HepG2 (cell line): ENCODE measurements at regions not wholly inside any gene's neighbourhood (a gene's known extent, or its start where the extent isn't known, plus 50 kb on each side); places are given as distances from the start of the nearest gene placed in this dataset.

ENCODE experiments used
- ATAC-seq: fragments of 200-7000 bp; cut with Tn5 transposase; 3 replicates; pipeline ENCODE4 v1.9.1; 2020; ENCODE audit warnings: mild to moderate bottlenecking, moderate library complexity
- BruUV-seq: library from RNA; stranded (reverse); fragments of 400-500 nt; replicated peaks from 2 replicates; lab custom pipeline; 2021; lab: Mats Ljungman, UMichigan
- CTCF ChIA-PET: fragments of 300-600 bp; formaldehyde crosslinking; extraction: SDS; loops from one replicate; lab custom pipeline; 2021; ENCODE audit warnings: low total read pairs, inconsistent platforms, low intra/inter-chr PET ratio; lab: Yijun Ruan, JAX
- POLR2A ChIA-PET: fragments of 350-600 bp; sonication (Branson Sonifier 250); formaldehyde crosslinking; loops from one replicate; lab custom pipeline; 2020; ENCODE audit warnings: antibody characterized with exemption, inconsistent platforms; lab: Yijun Ruan, JAX
- DNase-seq: peaks from one replicate; pipeline ENCODE4 v3.0.0-alpha.2; 2015; ENCODE audit warnings: low spot score
- FAIRE-seq: peaks from 3 replicates; lab custom pipeline; 2011; peaks lifted over from hg19 to GRCh38; lab: Jason Lieb, UNC
- H2AFZ ChIP-seq: one replicate; pipeline ENCODE4 v1.6.1; 2011; ENCODE audit warnings: low read length, inconsistent platforms
- H3K27ac ChIP-seq: fragments of 300-600 bp; 3 replicates; pipeline ENCODE4 v1.8.0; 2011; ENCODE audit warnings: mixed run types, mild to moderate bottlenecking, mixed read lengths, low read length, inconsistent platforms; ENCODE audit not compliant: insufficient read depth; ENCODE audit errors: extremely low read length
- H3K27me3 ChIP-seq, 2 experiments: fragments of 200-600 bp in 1 of 2; 2 replicates in 1 of 2; 3 replicates in 1 of 2; pipeline versions ENCODE4 v1.6.0 to v1.8.0; 2011; ENCODE audit warnings: low read length in 2 of 2, mild to moderate bottlenecking in 2 of 2, moderate library complexity in 2 of 2, inconsistent platforms in 1 of 2; ENCODE audit not compliant: insufficient read depth in 2 of 2, control insufficient read depth in 1 of 2
- H3K36me3 ChIP-seq, 2 experiments: fragments of 200-600 bp in 1 of 2; replicated peaks in 1 of 2; 2 replicates in 1 of 2; 3 replicates in 1 of 2; pipeline versions ENCODE4 v1.5.1 to v1.8.0; 2011; ENCODE audit warnings: low read length in 2 of 2, inconsistent platforms in 1 of 2; ENCODE audit not compliant: insufficient read depth in 2 of 2, control insufficient read depth in 1 of 2
- H3K4me1 ChIP-seq: 2 replicates; pipeline ENCODE4 v1.5.1; 2012; ENCODE audit warnings: low read length, inconsistent platforms; ENCODE audit not compliant: insufficient read depth
- H3K4me2 ChIP-seq: 2 replicates; pipeline ENCODE4 v1.6.0; 2011; ENCODE audit warnings: low read depth, low read length, inconsistent platforms
- H3K4me3 ChIP-seq, 3 experiments: fragments of 200-600 bp in 1 of 3; sonication (generic), shearing (Covaris generic) in 1 of 3; replicated peaks in 1 of 3; 2 replicates each; pipeline ENCODE4 v1.5.1; 2011 to 2016; ENCODE audit warnings: low read length in 3 of 3, inconsistent platforms in 2 of 3, low read depth in 2 of 3, mild to moderate bottlenecking in 2 of 3, control low read depth in 1 of 3, mixed read lengths in 1 of 3; ENCODE audit not compliant: insufficient read depth in 1 of 3
- H3K79me2 ChIP-seq: one replicate; pipeline ENCODE4 v1.6.1; 2011; ENCODE audit warnings: low read length, inconsistent platforms; ENCODE audit not compliant: insufficient read depth
- H3K9ac ChIP-seq: 2 replicates; pipeline ENCODE4 v1.6.0; 2011; ENCODE audit warnings: mild to moderate bottlenecking, low read depth, low read length, inconsistent platforms; ENCODE audit not compliant: insufficient read depth
- H3K9me3 ChIP-seq: 2 replicates; pipeline ENCODE4 v1.5.1; 2012; ENCODE audit warnings: mild to moderate bottlenecking, low read length
- H4K20me1 ChIP-seq: 2 replicates; pipeline ENCODE4 v1.6.0; 2011; ENCODE audit warnings: inconsistent platforms, mild to moderate bottlenecking, low read length, moderate library complexity; ENCODE audit not compliant: insufficient read depth
- ATM ChIP-seq: fragments of 450-650 bp; IDR thresholded peaks from 2 replicates; pipeline ENCODE4 v1.7.1; 2017; ENCODE audit warnings: mild to moderate bottlenecking, borderline replicate concordance
- CHD2 ChIP-seq: IDR thresholded peaks from 2 replicates; pipeline ENCODE4 v1.6.1; 2011; ENCODE audit warnings: low read depth, low read length, improper control_type of control experiment
- GABPB1 ChIP-seq: IDR thresholded peaks from 2 replicates; pipeline ENCODE4 v1.6.1; 2016; ENCODE audit warnings: mild to moderate bottlenecking, missing genetic modification reagents, moderate library complexity, missing compliant biosample characterization
- NFE2 ChIP-seq: sonication (generic); formaldehyde crosslinking; IDR thresholded peaks from 2 replicates; pipeline ENCODE4 v1.4.0; 2020; ENCODE audit warnings: missing genetic modification reagents
- PAF1 ChIP-seq: IDR thresholded peaks from 2 replicates; pipeline ENCODE4 v1.6.1; 2016; ENCODE audit warnings: missing genetic modification reagents, missing compliant biosample characterization
- POLR2AphosphoS5 ChIP-seq: IDR thresholded peaks from 2 replicates; pipeline ENCODE4 v1.6.1; 2012; ENCODE audit warnings: low read depth, low read length
- PPARG ChIP-seq: conservative IDR thresholded peaks from 2 replicates; pipeline ENCODE4 v1.6.1; 2016; ENCODE audit warnings: missing biosample characterization, missing genetic modification reagents
- SIX1 ChIP-seq: sonication (generic); formaldehyde crosslinking; IDR thresholded peaks from 2 replicates; pipeline ENCODE4 v1.4.0; 2020; ENCODE audit warnings: missing genetic modification reagents, borderline replicate concordance
- TRIM24 ChIP-seq: sonication (generic); formaldehyde crosslinking; IDR thresholded peaks from 2 replicates; pipeline ENCODE4 v1.8.0; 2022; ENCODE audit warnings: mild to moderate bottlenecking, missing genetic modification reagents
- ZNF350 ChIP-seq: sonication (generic); formaldehyde crosslinking; IDR thresholded peaks from 2 replicates; pipeline ENCODE4 v1.4.0; 2020; ENCODE audit warnings: mild to moderate bottlenecking, low read depth, missing genetic modification reagents, borderline replicate concordance
- ZNF724P ChIP-seq: sonication (generic); formaldehyde crosslinking; IDR thresholded peaks from 2 replicates; pipeline ENCODE4 v1.8.0; 2022; ENCODE audit warnings: missing genetic modification reagents, borderline replicate concordance
- WGBS: methylation state at CpG from one replicate; pipeline ENCODE4 v1.1.6; 2017; ENCODE audit warnings: low lambda C conversion rate; 5-methylcytosine and 5-hydroxymethylcytosine counted together
- in situ Hi-C: cut with HindIII; loops from 2 replicates; pipeline ENCODE4 v1.10.0; 2017; ENCODE audit warnings: low pct_unique_long_range_greater_than_20kb; ENCODE audit not compliant: extremely low pct_ligation_motif_present
- intact Hi-C: fragments of 100-400 bp; cut with micrococcal nuclease; formaldehyde crosslinking; loops from one replicate; pipeline ENCODE4 v1.10.0; 2022; ENCODE audit not compliant: unreplicated experiment
- TF ChIP-seq, protein P1 (sequence below): sonication (generic); formaldehyde crosslinking; IDR thresholded peaks from 2 replicates; pipeline ENCODE4; 2020; ENCODE audit warnings: missing genetic modification reagents, mild to moderate bottlenecking, borderline replicate concordance
- TF ChIP-seq, protein P2 (sequence below): fragments of 450-650 bp; IDR thresholded peaks from 2 replicates; pipeline ENCODE4 v1.6.1; 2017; ENCODE audit warnings: mild to moderate bottlenecking
- TF ChIP-seq, protein P3 (sequence below): sonication (generic); formaldehyde crosslinking; IDR thresholded peaks from 2 replicates; pipeline ENCODE4 v1.8.1; 2023; ENCODE audit warnings: mild to moderate bottlenecking, missing genetic modification reagents, borderline replicate concordance
- TF ChIP-seq, protein P4 (sequence below): sonication (generic); IDR thresholded peaks from 2 replicates; pipeline ENCODE4 v1.6.1; 2016; ENCODE audit warnings: low read depth, borderline replicate concordance

DNA sequence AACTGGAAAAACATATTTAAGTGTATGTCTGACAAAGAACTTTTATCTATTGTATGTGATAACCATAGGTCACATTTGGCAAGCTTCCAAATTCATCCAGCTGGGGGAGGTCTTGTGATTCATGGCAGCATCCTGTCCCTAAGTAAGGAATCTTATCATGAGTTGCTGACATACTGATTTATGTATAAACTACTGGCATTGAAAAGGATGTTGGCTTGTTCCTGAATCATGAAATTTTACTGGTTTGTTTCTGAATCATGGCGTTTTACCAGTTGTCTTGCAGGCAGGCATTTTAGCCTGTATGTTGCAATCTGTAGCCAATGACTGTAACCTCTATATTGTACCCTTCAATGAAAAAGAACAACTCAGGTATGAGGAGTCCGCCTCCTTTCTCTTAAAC is 244.8 kb downstream of the IPO8 start:
- ATAC-seq (no peak), FAIRE-seq (no peak), DNase-seq (no peak)
- no peaks in the 10 kb centered on the region for H4K20me1 ChIP-seq
- no peak overlapping the region for H3K27ac ChIP-seq
- no peaks in the 10 kb centered on the region for H3K79me2 ChIP-seq
- 25% methylated on average over 2 of the region's 2 CpGs for WGBS
- no peak overlapping the region for H3K4me2 ChIP-seq
- H3K9me3 ChIP-seq: peaks cover 16% of the 10 kb centered on the region
- POLR2A ChIA-PET: no interaction called here
- no peak overlapping the region for H3K4me3 ChIP-seq
- no peak overlapping the region for H3K9ac ChIP-seq
- in situ Hi-C loops: no loop called here
- TF ChIP-seq, protein P1, sequence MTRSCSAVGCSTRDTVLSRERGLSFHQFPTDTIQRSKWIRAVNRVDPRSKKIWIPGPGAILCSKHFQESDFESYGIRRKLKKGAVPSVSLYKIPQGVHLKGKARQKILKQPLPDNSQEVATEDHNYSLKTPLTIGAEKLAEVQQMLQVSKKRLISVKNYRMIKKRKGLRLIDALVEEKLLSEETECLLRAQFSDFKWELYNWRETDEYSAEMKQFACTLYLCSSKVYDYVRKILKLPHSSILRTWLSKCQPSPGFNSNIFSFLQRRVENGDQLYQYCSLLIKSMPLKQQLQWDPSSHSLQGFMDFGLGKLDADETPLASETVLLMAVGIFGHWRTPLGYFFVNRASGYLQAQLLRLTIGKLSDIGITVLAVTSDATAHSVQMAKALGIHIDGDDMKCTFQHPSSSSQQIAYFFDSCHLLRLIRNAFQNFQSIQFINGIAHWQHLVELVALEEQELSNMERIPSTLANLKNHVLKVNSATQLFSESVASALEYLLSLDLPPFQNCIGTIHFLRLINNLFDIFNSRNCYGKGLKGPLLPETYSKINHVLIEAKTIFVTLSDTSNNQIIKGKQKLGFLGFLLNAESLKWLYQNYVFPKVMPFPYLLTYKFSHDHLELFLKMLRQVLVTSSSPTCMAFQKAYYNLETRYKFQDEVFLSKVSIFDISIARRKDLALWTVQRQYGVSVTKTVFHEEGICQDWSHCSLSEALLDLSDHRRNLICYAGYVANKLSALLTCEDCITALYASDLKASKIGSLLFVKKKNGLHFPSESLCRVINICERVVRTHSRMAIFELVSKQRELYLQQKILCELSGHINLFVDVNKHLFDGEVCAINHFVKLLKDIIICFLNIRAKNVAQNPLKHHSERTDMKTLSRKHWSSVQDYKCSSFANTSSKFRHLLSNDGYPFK (CRISPR knock-in tag): no peak
- TF ChIP-seq PAF1 (CRISPR knock-in tag): no peak
- no peak for TF ChIP-seq GABPB1
- TF ChIP-seq CHD2: no peak
- no peak for TF ChIP-seq SIX1 (CRISPR knock-in tag)
- TF ChIP-seq, protein P2, sequence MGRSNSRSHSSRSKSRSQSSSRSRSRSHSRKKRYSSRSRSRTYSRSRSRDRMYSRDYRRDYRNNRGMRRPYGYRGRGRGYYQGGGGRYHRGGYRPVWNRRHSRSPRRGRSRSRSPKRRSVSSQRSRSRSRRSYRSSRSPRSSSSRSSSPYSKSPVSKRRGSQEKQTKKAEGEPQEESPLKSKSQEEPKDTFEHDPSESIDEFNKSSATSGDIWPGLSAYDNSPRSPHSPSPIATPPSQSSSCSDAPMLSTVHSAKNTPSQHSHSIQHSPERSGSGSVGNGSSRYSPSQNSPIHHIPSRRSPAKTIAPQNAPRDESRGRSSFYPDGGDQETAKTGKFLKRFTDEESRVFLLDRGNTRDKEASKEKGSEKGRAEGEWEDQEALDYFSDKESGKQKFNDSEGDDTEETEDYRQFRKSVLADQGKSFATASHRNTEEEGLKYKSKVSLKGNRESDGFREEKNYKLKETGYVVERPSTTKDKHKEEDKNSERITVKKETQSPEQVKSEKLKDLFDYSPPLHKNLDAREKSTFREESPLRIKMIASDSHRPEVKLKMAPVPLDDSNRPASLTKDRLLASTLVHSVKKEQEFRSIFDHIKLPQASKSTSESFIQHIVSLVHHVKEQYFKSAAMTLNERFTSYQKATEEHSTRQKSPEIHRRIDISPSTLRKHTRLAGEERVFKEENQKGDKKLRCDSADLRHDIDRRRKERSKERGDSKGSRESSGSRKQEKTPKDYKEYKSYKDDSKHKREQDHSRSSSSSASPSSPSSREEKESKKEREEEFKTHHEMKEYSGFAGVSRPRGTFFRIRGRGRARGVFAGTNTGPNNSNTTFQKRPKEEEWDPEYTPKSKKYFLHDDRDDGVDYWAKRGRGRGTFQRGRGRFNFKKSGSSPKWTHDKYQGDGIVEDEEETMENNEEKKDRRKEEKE: no peak
- no peak for TF ChIP-seq ATM
- TF ChIP-seq, protein P3, sequence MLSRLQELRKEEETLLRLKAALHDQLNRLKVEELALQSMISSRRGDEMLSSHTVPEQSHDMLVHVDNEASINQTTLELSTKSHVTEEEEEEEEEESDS (CRISPR knock-in tag): no peak
- no peak for TF ChIP-seq TRIM24 (CRISPR knock-in tag)
- no peak for TF ChIP-seq ZNF350 (CRISPR knock-in tag)
- TF ChIP-seq, protein P4, sequence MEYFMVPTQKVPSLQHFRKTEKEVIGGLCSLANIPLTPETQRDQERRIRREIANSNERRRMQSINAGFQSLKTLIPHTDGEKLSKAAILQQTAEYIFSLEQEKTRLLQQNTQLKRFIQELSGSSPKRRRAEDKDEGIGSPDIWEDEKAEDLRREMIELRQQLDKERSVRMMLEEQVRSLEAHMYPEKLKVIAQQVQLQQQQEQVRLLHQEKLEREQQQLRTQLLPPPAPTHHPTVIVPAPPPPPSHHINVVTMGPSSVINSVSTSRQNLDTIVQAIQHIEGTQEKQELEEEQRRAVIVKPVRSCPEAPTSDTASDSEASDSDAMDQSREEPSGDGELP: no peak
- TF ChIP-seq ZNF724P (CRISPR knock-in tag): no peak
- no peak for TF ChIP-seq PPARG (CRISPR knock-in tag)
- TF ChIP-seq POLR2AphosphoS5: no peak
- no peak for TF ChIP-seq NFE2 (CRISPR knock-in tag)
- TF ChIP-seq, all 625 proteins: peak for 0
- Histone ChIP-seq H3K27me3 (no peaks in the 10 kb centered on the region; a peak in 1 of 5 replicates), H3K4me1 (no peaks in the 10 kb centered on the region), H3K36me3 (no peaks in the 10 kb centered on the region), H2AFZ (no peak overlapping the region)
- no TSS peak for BruUV-seq
- intact Hi-C loops: no loop called here
- CTCF ChIA-PET: no interaction called here
